Sigmoid colon (tissue), 6 donors: ENCODE measurements at regions not wholly inside any gene's neighbourhood (a gene's known extent, or its start where the extent isn't known, plus 50 kb on each side); places are given as distances from the start of the nearest gene placed in this dataset.

ENCODE experiments used
- DNase-seq: peaks from one replicate; pipeline ENCODE4 v3.0.0-alpha.2; 2019
- H3K27ac ChIP-seq, 4 donors: fragments of 200-600 bp; sonication (generic); one replicate each; pipeline ENCODE4 v1.5.1; 2016 to 2019; ENCODE audit warnings: mild to moderate bottlenecking in 1 of 4
- H3K27me3 ChIP-seq, 3 donors: fragments of 200-600 bp; sonication (generic); one replicate each; pipeline ENCODE4 v1.5.1; 2019; ENCODE audit warnings: mild to moderate bottlenecking in 1 of 3
- H3K36me3 ChIP-seq, 4 donors: fragments of 200-600 bp; sonication (generic); one replicate each; pipeline ENCODE4 v1.5.1; 2016 to 2019
- H3K4me1 ChIP-seq, 4 donors: fragments of 200-600 bp; sonication (generic); one replicate each; pipeline ENCODE4 v1.5.1; 2017 to 2019
- H3K4me3 ChIP-seq, 4 donors: fragments of 200-600 bp; sonication (generic); one replicate each; pipeline ENCODE4 v1.5.1; 2017 to 2019; ENCODE audit warnings: mild to moderate bottlenecking in 2 of 4, moderate library complexity in 1 of 4
- H3K9me3 ChIP-seq, 4 donors: fragments of 200-600 bp in 3 of 4; sonication (generic) in 3 of 4; one replicate each; pipeline versions ENCODE4 v1.5.1 to v1.6.1; 2013 to 2019
- CTCF ChIP-seq, 4 experiments: fragments of 450-650 bp in 3 of 4; fragments of 200-600 bp in 1 of 4; IDR thresholded peaks; one replicate each; pipeline ENCODE4 v1.5.1; 2016 to 2019; ENCODE audit warnings: antibody characterized with exemption in 4 of 4, mild to moderate bottlenecking in 3 of 4, moderate library complexity in 2 of 4
- EP300 ChIP-seq, 4 donors: sonication (generic); formaldehyde crosslinking; IDR thresholded peaks; one replicate each; pipeline ENCODE4 v1.6.1; 2017; ENCODE audit warnings: antibody characterized with exemption in 4 of 4
- POLR2A ChIP-seq, 2 donors: fragments of 450-650 bp; IDR thresholded peaks; one replicate each; pipeline ENCODE4 v1.6.1; 2016; ENCODE audit warnings: antibody characterized with exemption in 2 of 2, mild to moderate bottlenecking in 2 of 2, moderate library complexity in 2 of 2
- POLR2AphosphoS5 ChIP-seq, 4 donors: sonication (generic); formaldehyde crosslinking; IDR thresholded peaks; one replicate each; pipeline ENCODE4 v1.6.1; 2017; ENCODE audit warnings: antibody characterized with exemption in 4 of 4
- WGBS, 2 donors: extraction: QIAGEN DNeasy Blood & Tissue Kit; methylation state at CpG; one replicate each; pipeline ENCODE4 v1.1.7; 2013; 5-methylcytosine and 5-hydroxymethylcytosine counted together
- intact Hi-C: fragments of 100-400 bp; cut with DNase I; formaldehyde crosslinking; loops from one replicate; pipeline ENCODE4 v1.15.1; 2023
- donor health status: healthy with polysubstance abuse.
- donor health status: healthy.

- no peaks in the 10 kb centered on the region for H3K27me3 ChIP-seq
- H3K4me3 ChIP-seq: no peak overlapping the region
- H3K4me1 ChIP-seq: peaks cover 0 to 32% (median 25%) of the 10 kb centered on the region in 4 donors
- peak overlapping the region; percentile 58 to 73 (median 68) for H3K27ac ChIP-seq
- TF ChIP-seq EP300 (IDR thresholded peaks at IDR 0.05) (no peak), POLR2A (IDR thresholded peaks at IDR 0.05) (no peak), POLR2AphosphoS5 (IDR thresholded peaks at IDR 0.05) (no peak), CTCF (IDR thresholded peaks at IDR 0.05) (no peak)
- intact Hi-C loops: no loop called here
- H3K36me3 ChIP-seq: no peaks in the 10 kb centered on the region
- DNase-seq: peak; percentile 76
- 52 to 76% methylated on average over 24 of the region's 24 CpGs for WGBS, 2 donors
- H3K9me3 ChIP-seq: no peaks in the 10 kb centered on the region
Observed at GRCh38 chr20:50283922-50284810, 93.5 kb downstream of the CEBPB start.

GRCh38 chr20:50284811-50285375 lies 94.3 kb downstream of the CEBPB start:
- WGBS, 2 donors: 76% methylated on average over 10 of the region's 10 CpGs
- Histone ChIP-seq H3K9me3 (no peaks in the 10 kb centered on the region), H3K27me3 (no peaks in the 10 kb centered on the region), H3K27ac (peak overlapping the region; percentile 58 to 73 (median 68)), H3K36me3 (no peaks in the 10 kb centered on the region), H3K4me1 (peaks cover 0 to 31% (median 22%) of the 10 kb centered on the region in 4 donors), H3K4me3 (no peak overlapping the region)
- TF ChIP-seq EP300 (IDR thresholded peaks at IDR 0.05): no peak
- no peak for TF ChIP-seq CTCF (IDR thresholded peaks at IDR 0.05)
- TF ChIP-seq POLR2A (IDR thresholded peaks at IDR 0.05): no peak
- intact Hi-C loops: no loop called here
- peak; percentile 71 for DNase-seq

DNA sequence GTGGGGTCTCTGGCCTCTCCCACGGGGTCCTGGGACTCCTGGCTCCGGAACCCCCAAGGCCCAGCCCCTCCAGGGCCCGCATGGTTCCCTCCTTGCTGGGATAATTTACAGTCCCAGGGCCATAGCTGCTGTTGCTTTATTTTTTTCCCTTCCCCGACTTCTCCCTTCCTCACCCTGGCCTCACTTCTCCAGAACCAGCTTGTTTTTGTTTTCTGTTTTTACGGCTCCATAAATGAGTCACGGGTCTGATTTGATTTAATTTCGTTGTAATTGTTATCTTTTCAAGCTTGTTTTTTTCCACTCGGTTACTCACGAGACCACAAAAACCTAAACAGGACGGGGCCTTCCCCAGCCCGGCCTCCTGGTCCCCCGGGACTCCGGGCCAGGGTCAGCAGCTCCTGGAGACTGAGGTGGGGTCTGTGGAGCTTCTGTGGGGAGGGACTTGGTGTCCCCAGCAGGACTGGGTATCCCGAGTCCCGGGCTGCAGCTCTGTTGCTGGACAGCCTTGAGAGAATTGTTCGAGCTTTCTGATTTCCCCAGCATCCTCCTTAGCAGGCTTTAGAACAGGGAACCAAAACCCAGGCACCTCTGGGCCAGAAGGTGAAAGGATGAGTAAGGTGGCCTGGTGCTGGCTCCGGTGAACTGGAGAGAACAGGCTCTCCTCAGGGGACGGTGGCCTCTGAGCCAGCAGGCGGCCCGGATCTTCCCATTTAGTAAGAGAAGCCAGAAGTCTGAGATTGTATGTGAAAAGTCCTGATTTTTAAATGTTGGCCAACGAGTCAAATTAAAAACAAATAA lies 94.9 kb downstream of the CEBPB start:
- Histone ChIP-seq H3K27me3 (no peaks in the 10 kb centered on the region), H3K4me3 (no peak overlapping the region), H3K36me3 (no peaks in the 10 kb centered on the region), H3K9me3 (no peaks in the 10 kb centered on the region), H3K27ac (peak overlapping the region; percentile 58 to 73 (median 68)), H3K4me1 (peaks cover 0 to 31% (median 22%) of the 10 kb centered on the region in 4 donors)
- TF ChIP-seq POLR2A (IDR thresholded peaks at IDR 0.05) (no peak), POLR2AphosphoS5 (IDR thresholded peaks at IDR 0.05) (peak in 1 of 4 donors; percentile 11)
- WGBS, 2 donors: 50 to 51% methylated on average over 21 of the region's 21 CpGs
- intact Hi-C loops: no loop called here
- peak; percentile 86 for DNase-seq

- intact Hi-C loops: no loop called here
- Histone ChIP-seq H3K27me3 (no peaks in the 10 kb centered on the region), H3K4me3 (no peak overlapping the region), H3K27ac (peak overlapping the region; percentile 58 to 73 (median 68)), H3K9me3 (no peaks in the 10 kb centered on the region), H3K4me1 (peaks cover 0 to 33% (median 22%) of the 10 kb centered on the region in 4 donors), H3K36me3 (no peaks in the 10 kb centered on the region)
- no peak for DNase-seq
- TF ChIP-seq POLR2AphosphoS5 (IDR thresholded peaks at IDR 0.05) (no peak), POLR2A (IDR thresholded peaks at IDR 0.05) (no peak), EP300 (IDR thresholded peaks at IDR 0.05) (no peak), CTCF (IDR thresholded peaks at IDR 0.05) (no peak)
- WGBS, 2 donors: 82 to 83% methylated on average over 9 of the region's 9 CpGs
Observed at GRCh38 chr20:50286174-50286511, 95.5 kb downstream of the CEBPB start.

- TF ChIP-seq POLR2AphosphoS5 (IDR thresholded peaks at IDR 0.05) (no peak), POLR2A (IDR thresholded peaks at IDR 0.05) (no peak), CTCF (IDR thresholded peaks at IDR 0.05) (no peak), EP300 (IDR thresholded peaks at IDR 0.05) (no peak)
- peaks cover 0 to 38% (median 26%) of the 10 kb centered on the region in 4 donors for H3K4me1 ChIP-seq
- 62 to 80% methylated on average over 11 of the region's 11 CpGs for WGBS, 2 donors
- intact Hi-C loops: no loop called here
- no peaks in the 10 kb centered on the region for H3K9me3 ChIP-seq
- no peaks in the 10 kb centered on the region for H3K36me3 ChIP-seq
- no peaks in the 10 kb centered on the region for H3K27me3 ChIP-seq
- no peak overlapping the region for H3K4me3 ChIP-seq
- H3K27ac ChIP-seq: peak overlapping the region; percentile 58 to 73 (median 68)
- DNase-seq: peak; percentile 85
Observed at GRCh38 chr20:50286609-50287008, 96.0 kb downstream of the CEBPB start.
